ENCODE measurements at regions not wholly inside any gene's neighbourhood (a gene's known extent, or its start where the extent isn't known, plus 50 kb on each side); places are given as distances from the start of the nearest gene placed in this dataset.

DNA sequence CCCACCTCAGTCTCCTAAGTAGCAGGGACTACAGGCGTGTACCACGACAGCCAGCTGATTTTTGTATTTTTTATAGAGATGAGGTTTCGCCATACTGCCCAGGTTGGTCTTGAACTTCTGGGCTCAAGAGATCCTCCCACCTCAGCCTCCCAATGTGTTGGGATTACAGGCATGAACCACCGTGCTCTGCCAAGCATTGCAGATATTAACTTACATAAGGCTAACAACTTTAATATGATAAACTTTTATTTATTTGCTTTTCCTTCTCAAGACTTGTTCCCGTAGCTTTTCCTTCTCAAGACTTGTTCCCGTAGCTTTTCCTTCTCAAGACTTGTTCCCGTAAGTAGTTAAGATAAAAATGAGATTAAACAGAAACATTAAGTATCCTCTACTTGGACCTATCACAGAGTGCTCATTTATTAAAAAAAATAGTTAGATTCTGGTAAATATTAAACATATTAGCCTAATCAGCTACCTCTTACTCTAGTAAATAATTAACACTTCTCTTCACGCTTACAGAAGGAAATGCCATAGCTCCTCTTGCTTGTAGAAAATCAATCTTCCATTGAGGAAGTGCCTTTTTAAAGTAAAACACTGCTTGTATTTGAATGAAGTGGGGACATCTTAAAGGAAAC is 157.7 kb upstream of the KITLG start:
- TF ChIP-seq CTCF (IDR thresholded peaks at IDR 0.05): no peak
- TF ChIP-seq POLR2A (IDR thresholded peaks at IDR 0.05): no peak

Measured in lower leg skin (tissue), 3 donors.